A549 (cell line): ENCODE measurements at regions not wholly inside any gene's neighbourhood (a gene's known extent, or its start where the extent isn't known, plus 50 kb on each side); places are given as distances from the start of the nearest gene placed in this dataset.

ENCODE experiments used
- NFE2L2 ChIP-seq: fragments of 150-350 bp; conservative IDR thresholded peaks from 2 replicates; pipeline ENCODE4 v1.6.1; 2014; ENCODE audit warnings: low read length
- POLR2A ChIP-seq: IDR thresholded peaks from 2 replicates; pipeline ENCODE4 v1.6.1; 2012; ENCODE audit warnings: mild to moderate bottlenecking, low read length
- RAD21 ChIP-seq, 2 experiments: fragments of >200 bp in 1 of 2; sonication (Bioruptor Twin) in 1 of 2; formaldehyde crosslinking in 1 of 2; IDR thresholded peaks in 1 of 2; conservative IDR thresholded peaks in 1 of 2; 2 replicates in 1 of 2; 3 replicates in 1 of 2; pipeline ENCODE4 v1.6.1; 2012 to 2018; ENCODE audit warnings: inconsistent platforms in 1 of 2
- TF ChIP-seq, protein P1 (sequence below): fragments of >200 bp; sonication (Bioruptor Twin); formaldehyde crosslinking; IDR thresholded peaks from 3 replicates; pipeline ENCODE4 v1.5.1; 2016
- TF ChIP-seq, protein P2 (sequence below): fragments of >200 bp; sonication (Bioruptor Twin); formaldehyde crosslinking; IDR thresholded peaks from 3 replicates; pipeline ENCODE4 v1.6.1; 2016

DNA sequence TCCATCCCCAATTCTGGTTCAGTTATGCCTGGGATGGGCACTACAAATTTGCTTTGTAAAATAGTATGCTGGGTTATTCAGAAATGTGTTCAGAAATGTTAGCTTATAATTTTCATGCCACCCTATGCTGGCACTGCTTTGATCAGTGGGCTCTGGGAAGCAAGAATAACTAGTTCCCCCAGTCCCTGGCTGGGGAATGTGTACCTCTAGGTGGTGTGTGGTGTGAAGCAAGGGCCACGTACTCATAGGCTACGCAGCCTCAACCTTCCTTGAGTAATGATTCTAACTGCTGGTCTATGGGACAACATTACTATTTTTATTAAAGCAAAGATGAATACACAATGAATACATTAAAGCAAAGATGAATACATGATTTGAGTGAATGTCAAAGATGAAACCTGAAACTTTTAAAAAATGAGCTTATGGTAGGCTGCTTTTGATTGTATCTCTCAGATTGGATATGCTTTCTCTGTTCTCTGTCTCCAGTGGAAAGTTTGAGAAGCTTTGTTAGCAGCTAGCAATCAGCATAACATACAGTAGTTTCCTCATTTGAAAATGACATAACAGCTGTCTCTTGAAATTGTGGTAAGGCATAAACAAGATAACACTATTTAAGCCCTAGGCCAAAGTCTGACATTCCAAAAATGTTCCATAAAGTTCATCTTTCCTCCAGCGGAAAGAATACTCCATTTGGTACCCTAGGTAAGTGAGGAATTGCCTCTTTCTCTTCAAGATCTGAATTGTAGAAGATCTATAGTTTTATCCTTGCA is 174.7 kb upstream of the NFIB start:
- TF ChIP-seq, protein P1, sequence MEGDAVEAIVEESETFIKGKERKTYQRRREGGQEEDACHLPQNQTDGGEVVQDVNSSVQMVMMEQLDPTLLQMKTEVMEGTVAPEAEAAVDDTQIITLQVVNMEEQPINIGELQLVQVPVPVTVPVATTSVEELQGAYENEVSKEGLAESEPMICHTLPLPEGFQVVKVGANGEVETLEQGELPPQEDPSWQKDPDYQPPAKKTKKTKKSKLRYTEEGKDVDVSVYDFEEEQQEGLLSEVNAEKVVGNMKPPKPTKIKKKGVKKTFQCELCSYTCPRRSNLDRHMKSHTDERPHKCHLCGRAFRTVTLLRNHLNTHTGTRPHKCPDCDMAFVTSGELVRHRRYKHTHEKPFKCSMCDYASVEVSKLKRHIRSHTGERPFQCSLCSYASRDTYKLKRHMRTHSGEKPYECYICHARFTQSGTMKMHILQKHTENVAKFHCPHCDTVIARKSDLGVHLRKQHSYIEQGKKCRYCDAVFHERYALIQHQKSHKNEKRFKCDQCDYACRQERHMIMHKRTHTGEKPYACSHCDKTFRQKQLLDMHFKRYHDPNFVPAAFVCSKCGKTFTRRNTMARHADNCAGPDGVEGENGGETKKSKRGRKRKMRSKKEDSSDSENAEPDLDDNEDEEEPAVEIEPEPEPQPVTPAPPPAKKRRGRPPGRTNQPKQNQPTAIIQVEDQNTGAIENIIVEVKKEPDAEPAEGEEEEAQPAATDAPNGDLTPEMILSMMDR = no peak
- TF ChIP-seq, protein P2, sequence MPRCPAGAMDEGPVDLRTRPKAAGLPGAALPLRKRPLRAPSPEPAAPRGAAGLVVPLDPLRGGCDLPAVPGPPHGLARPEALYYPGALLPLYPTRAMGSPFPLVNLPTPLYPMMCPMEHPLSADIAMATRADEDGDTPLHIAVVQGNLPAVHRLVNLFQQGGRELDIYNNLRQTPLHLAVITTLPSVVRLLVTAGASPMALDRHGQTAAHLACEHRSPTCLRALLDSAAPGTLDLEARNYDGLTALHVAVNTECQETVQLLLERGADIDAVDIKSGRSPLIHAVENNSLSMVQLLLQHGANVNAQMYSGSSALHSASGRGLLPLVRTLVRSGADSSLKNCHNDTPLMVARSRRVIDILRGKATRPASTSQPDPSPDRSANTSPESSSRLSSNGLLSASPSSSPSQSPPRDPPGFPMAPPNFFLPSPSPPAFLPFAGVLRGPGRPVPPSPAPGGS = no peak
- TF ChIP-seq RAD21 (conservative IDR thresholded peaks at IDR 0.05 in 1 of 2, IDR thresholded peaks at IDR 0.05 in 1 of 2) (no peak), NFE2L2 (no peak), POLR2A (no peak)
